Activated CD8-positive, alpha-beta T cell treated with anti-CD3 and anti-CD28 coated beads for 36 hours (primary cell): ENCODE measurements at regions not wholly inside any gene's neighbourhood (a gene's known extent, or its start where the extent isn't known, plus 50 kb on each side); places are given as distances from the start of the nearest gene placed in this dataset.
A peak's percentile ranks its signal among the peaks of the same experiment; 100 is the strongest.
"Not testable (repeated sequence)": the region's sequence is repeated elsewhere in the genome, so short reads cannot be mapped to it uniquely, and the experiment has no call there.

Source experiments
- ATAC-seq: fragments of 200-7000 bp; cut with Tn5 transposase; one replicate; pipeline ENCODE4 v1.10.0; 2021; ENCODE audit warnings: mild to moderate bottlenecking, moderate library complexity
- CTCF ChIA-PET: fragments of 350-600 bp; sonication (Branson Sonifier 250); formaldehyde crosslinking; loops from one replicate; lab custom pipeline; 2021; ENCODE audit warnings: antibody characterized with exemption; lab: Charles Lee
- POLR2A ChIA-PET: fragments of 350-600 bp; sonication (Branson Sonifier 250); formaldehyde crosslinking; loops from one replicate; lab custom pipeline; 2021; ENCODE audit warnings: antibody characterized with exemption; lab: Charles Lee
- DNase-seq: peaks from one replicate; pipeline ENCODE4 v3.0.0-alpha.2; 2020
- H3K27ac Mint-ChIP-seq: one replicate; pipeline ENCODE4 v1.8.0; 2021; ENCODE audit warnings: mild to moderate bottlenecking, mixed read lengths
- H3K27me3 Mint-ChIP-seq: one replicate; pipeline ENCODE4 v1.8.0; 2021; ENCODE audit warnings: mixed read lengths
- H3K36me3 Mint-ChIP-seq: one replicate; pipeline ENCODE4 v1.8.0; 2021; ENCODE audit warnings: low read depth, mixed read lengths
- H3K4me1 Mint-ChIP-seq: one replicate; pipeline ENCODE4 v1.8.0; 2021; ENCODE audit warnings: low read depth, mixed read lengths
- H3K4me3 Mint-ChIP-seq: one replicate; pipeline ENCODE4 v1.8.0; 2021; ENCODE audit warnings: mild to moderate bottlenecking, moderate library complexity, mixed read lengths
- H3K9me3 Mint-ChIP-seq: one replicate; pipeline ENCODE4 v1.8.0; 2021; ENCODE audit warnings: mixed read lengths
- intact Hi-C: fragments of 100-400 bp; cut with micrococcal nuclease; formaldehyde crosslinking; loops from one replicate; pipeline ENCODE4 v1.10.0; 2022
- TF ChIP-seq, protein P1 (sequence below): fragments of 200-600 bp; IDR thresholded peaks from one replicate; pipeline ENCODE4 v1.8.0; 2022; ENCODE audit warnings: antibody characterized with exemption, mild to moderate bottlenecking

DNA sequence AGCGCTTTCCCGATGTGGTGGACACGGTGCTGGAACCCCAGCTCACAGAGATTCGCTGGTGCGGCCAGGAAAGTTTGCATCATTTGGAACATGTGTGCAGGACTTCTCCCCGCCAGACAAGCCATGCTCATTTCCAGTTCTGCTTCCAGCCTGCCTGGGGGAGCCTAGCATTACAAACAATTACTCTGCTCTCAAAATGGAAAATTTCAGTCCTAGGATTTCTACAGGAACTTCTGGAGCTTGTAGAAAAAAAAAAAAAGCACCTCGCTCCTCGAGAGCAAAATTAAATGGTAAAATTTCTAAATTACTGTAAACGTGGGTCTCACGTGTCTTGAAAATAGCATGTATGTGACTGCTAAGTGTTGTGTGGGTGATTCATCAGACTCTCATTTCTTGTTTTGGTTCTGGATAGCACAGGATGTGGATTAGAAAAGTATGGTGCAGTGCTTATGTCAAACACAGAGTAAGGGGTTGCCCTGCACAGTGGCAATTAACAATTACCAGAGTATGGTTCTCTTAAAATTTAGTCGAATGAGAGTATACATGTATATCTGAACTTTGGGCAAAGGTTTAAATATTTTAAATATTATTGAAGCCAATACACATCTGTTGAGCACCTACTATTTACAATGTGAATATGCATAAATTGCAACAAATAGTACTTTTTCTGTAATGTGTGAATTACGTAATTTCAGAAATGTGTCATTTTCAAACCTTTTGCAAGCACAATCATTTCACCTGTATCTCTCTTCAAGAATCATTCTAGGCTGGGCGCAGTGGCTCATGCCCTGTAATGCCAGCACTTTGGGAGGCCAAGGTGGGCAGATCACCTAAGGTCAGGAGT lies 61.8 kb upstream of the PTGFRN start:
- POLR2A ChIA-PET, result no interaction called here
- intact Hi-C loops, result no loop called here

DNA sequence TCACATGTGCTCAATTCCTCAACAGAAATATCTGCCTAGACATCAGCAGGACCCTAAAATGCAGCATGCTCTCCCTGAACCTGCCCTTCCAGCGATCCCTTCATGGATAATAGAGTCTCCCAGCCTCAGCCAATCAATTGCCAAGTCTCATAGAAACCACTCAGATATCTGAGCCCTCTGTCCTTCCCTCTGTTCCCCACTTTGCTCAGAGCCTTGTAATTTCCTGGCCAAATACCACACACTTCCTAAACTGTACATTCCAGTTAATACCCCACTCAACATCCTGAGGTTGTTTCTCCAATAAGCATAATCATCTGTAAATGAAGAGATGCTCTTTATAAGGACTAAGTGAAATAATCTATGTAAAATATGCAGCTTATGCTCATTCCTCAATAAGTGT lies 59.3 kb upstream of the PTGFRN start:
- ATAC-seq, result no peak
- DNase-seq, result no peak
- ChIA-PET CTCF (interaction anchor here (1.0 kb wide), 1 partner anchor 17 kb away, joined by 4 read pairs; no protein-coding TSS in a partner anchor), POLR2A (no interaction called here)
- TF ChIP-seq, protein P1, sequence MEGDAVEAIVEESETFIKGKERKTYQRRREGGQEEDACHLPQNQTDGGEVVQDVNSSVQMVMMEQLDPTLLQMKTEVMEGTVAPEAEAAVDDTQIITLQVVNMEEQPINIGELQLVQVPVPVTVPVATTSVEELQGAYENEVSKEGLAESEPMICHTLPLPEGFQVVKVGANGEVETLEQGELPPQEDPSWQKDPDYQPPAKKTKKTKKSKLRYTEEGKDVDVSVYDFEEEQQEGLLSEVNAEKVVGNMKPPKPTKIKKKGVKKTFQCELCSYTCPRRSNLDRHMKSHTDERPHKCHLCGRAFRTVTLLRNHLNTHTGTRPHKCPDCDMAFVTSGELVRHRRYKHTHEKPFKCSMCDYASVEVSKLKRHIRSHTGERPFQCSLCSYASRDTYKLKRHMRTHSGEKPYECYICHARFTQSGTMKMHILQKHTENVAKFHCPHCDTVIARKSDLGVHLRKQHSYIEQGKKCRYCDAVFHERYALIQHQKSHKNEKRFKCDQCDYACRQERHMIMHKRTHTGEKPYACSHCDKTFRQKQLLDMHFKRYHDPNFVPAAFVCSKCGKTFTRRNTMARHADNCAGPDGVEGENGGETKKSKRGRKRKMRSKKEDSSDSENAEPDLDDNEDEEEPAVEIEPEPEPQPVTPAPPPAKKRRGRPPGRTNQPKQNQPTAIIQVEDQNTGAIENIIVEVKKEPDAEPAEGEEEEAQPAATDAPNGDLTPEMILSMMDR, result no peak
- no peak overlapping the region for H3K4me3 Mint-ChIP-seq
- no peaks in the 10 kb centered on the region for H3K27me3 Mint-ChIP-seq
- no peaks in the 10 kb centered on the region for H3K36me3 Mint-ChIP-seq
- peaks cover 32% of the 10 kb centered on the region for H3K4me1 Mint-ChIP-seq
- intact Hi-C loops, result no loop called here
- no peaks in the 10 kb centered on the region for H3K9me3 Mint-ChIP-seq
- H3K27ac Mint-ChIP-seq, result no peak overlapping the region

More for the DNA sequence above, 61.8 kb upstream of the PTGFRN start:
- H3K4me3 Mint-ChIP-seq, result no peak overlapping the region
- H3K36me3 Mint-ChIP-seq, result no peaks in the 10 kb centered on the region
- no peaks in the 10 kb centered on the region for H3K27me3 Mint-ChIP-seq
- TF ChIP-seq, protein P1, result no peak
- H3K9me3 Mint-ChIP-seq, result peaks cover 6% of the 10 kb centered on the region
- peak; percentile 37 for DNase-seq
- H3K27ac Mint-ChIP-seq, result peak overlapping the region; percentile 44
- H3K4me1 Mint-ChIP-seq, result peaks cover 16% of the 10 kb centered on the region
- peak; percentile 99 for ATAC-seq
- CTCF ChIA-PET, result interaction anchor here (0.6 to 2.0 kb wide), 3 partner anchors 110 to 136 kb away, joined by 3 to 5 read pairs (median 4); no protein-coding TSS in a partner anchor

DNA sequence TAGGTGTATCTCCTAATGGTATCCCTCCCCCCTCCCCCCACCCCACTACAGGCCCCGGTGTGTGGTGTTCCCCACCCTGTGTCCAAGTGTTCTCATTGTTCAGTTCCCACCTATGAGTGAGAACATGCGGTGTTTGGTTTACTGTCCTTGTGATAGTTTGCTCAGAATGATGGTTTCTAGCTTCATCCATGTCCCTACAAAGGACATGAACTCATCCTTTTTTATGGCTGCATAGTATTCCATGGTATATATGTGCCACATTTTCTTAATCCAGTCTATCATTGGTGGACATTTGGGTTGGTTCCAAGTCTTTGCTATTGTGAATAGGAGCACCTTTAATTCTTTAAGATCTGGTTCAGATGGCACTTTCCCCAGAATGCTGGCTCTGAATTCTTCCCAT lies 58.5 kb upstream of the PTGFRN start:
- DNase-seq, H3K27ac Mint-ChIP-seq, H3K36me3 Mint-ChIP-seq, H3K4me3 Mint-ChIP-seq, H3K27me3 Mint-ChIP-seq, ATAC-seq, POLR2A ChIA-PET, intact Hi-C loops, H3K9me3 Mint-ChIP-seq, CTCF ChIA-PET: not testable (repeated sequence)
- H3K4me1 Mint-ChIP-seq, result peaks cover 30% of the 10 kb centered on the region

DNA sequence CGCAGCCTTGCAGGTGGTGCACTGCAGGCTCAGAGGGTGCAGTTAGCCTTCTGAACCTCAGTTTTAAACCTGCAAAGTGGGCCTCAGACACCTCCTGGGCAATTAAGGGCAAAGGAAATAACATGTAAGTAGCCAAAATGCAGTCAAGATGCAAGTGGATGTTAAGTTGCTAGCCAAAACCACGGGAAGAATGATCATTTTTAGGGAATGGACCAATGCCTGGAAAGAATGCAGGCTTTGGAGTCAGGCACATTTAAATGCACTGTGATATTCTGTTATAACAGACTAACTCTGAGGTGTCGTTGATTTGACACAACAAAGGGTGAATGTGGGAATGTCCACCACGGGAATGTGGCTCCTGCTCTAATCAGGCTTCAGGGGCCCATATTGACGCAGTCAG lies 57.9 kb upstream of the PTGFRN start:
- H3K9me3 Mint-ChIP-seq, result no peaks in the 10 kb centered on the region
- no peak for ATAC-seq
- H3K27ac Mint-ChIP-seq, result no peak overlapping the region
- POLR2A ChIA-PET, result interaction anchor here (1.3 kb wide), 1 partner anchor 82 kb away, joined by 3 read pairs; no protein-coding TSS in a partner anchor
- intact Hi-C loops, result no loop called here
- H3K36me3 Mint-ChIP-seq, result no peaks in the 10 kb centered on the region
- no peak for DNase-seq
- TF ChIP-seq, protein P1, result no peak
- H3K27me3 Mint-ChIP-seq, result no peaks in the 10 kb centered on the region
- H3K4me3 Mint-ChIP-seq, result no peak overlapping the region
- peaks cover 29% of the 10 kb centered on the region for H3K4me1 Mint-ChIP-seq
- CTCF ChIA-PET, result no interaction called here

GRCh38 chr1:116852367-116852766 lies 57.3 kb upstream of the PTGFRN start:
- Mint-ChIP-seq H3K27ac (no peak overlapping the region), H3K27me3 (no peaks in the 10 kb centered on the region), H3K4me3 (no peak overlapping the region), H3K4me1 (peaks cover 29% of the 10 kb centered on the region), H3K9me3 (no peaks in the 10 kb centered on the region), H3K36me3 (no peaks in the 10 kb centered on the region)
- ATAC-seq, result no peak
- POLR2A ChIA-PET, result interaction anchor here (1.3 kb wide), 1 partner anchor 83 kb away, joined by 3 read pairs; no protein-coding TSS in a partner anchor
- DNase-seq, result no peak
- CTCF ChIA-PET, result no interaction called here
- intact Hi-C loops, result no loop called here
- TF ChIP-seq, protein P1, result no peak
